K562 (cell line): ENCODE measurements at regions not wholly inside any gene's neighbourhood (a gene's known extent, or its start where the extent isn't known, plus 50 kb on each side); places are given as distances from the start of the nearest gene placed in this dataset.

Experiments used
- CTCF ChIP-seq, 3 experiments: IDR thresholded peaks in 2 of 3; conservative IDR thresholded peaks in 1 of 3; 2 replicates each; pipeline ENCODE4 v1.5.1; 2011 to 2012; ENCODE audit warnings: low read length in 3 of 3, mild to moderate bottlenecking in 3 of 3, control low read depth in 2 of 3, improper control_type of control experiment in 1 of 3, inconsistent platforms in 1 of 3, low read depth in 1 of 3, mixed read lengths in 1 of 3, moderate library complexity in 1 of 3; ENCODE audit not compliant: insufficient read depth in 2 of 3
- IRF9 ChIP-seq: fragments of 450-650 bp; IDR thresholded peaks from 2 replicates; pipeline ENCODE4 v1.6.1; 2016; ENCODE audit warnings: missing biosample characterization, missing genetic modification characterization
- NR2C2 ChIP-seq, 2 experiments: fragments of 200-800 bp in 1 of 2; sonication (Bioruptor generic) in 1 of 2; sonication (generic) in 1 of 2; formaldehyde crosslinking in 1 of 2; IDR thresholded peaks; 2 replicates each; pipeline versions ENCODE4 v1.6.1 to v1.8.0; 2016 to 2022; ENCODE audit warnings: mild to moderate bottlenecking in 1 of 2, missing compliant biosample characterization in 1 of 2, missing genetic modification characterization in 1 of 2, missing genetic modification reagents in 1 of 2
- PRPF4 ChIP-seq: fragments of 200-400 bp; formaldehyde crosslinking; IDR thresholded peaks from one replicate; pipeline ENCODE4 v1.6.1; 2017; ENCODE audit warnings: low read length, low read depth, mild to moderate bottlenecking; ENCODE audit not compliant: insufficient read depth, poor library complexity, severe bottlenecking

GRCh38 chr18:41146301-41146700 lies 808.7 kb upstream of the PIK3C3 start:
- no peak for TF ChIP-seq IRF9 (tag)
- TF ChIP-seq NR2C2 (CRISPR knock-in tag; IDR thresholded peaks at IDR 0.05): no peak
- TF ChIP-seq NR2C2 (tag; IDR thresholded peaks at IDR 0.05): no peak
- TF ChIP-seq PRPF4: no peak
- TF ChIP-seq CTCF (IDR thresholded peaks at IDR 0.05 in 2 of 3, conservative IDR thresholded peaks at IDR 0.05 in 1 of 3; ENCODE audit: insufficient read depth in 2 of 3, low read depth in 1 of 3, low read length in 3 of 3): no peak
